Left kidney (tissue), 1 donor: ENCODE measurements at regions not wholly inside any gene's neighbourhood (a gene's known extent, or its start where the extent isn't known, plus 50 kb on each side); places are given as distances from the start of the nearest gene placed in this dataset.

ENCODE experiments used
- DNase-seq: peaks from one replicate; pipeline ENCODE4 v3.0.0-alpha.2; 2013

GRCh38 chr2:163541943-163542342 lies 193.9 kb downstream of the FIGN start:
- no peak for DNase-seq

- no peak for DNase-seq
Measured at GRCh38 chr2:163541495-163541894, 194.3 kb downstream of the FIGN start.

GRCh38 chr2:163528640-163529217 lies 207.1 kb downstream of the FIGN start:
- DNase-seq: no peak

GRCh38 chr2:163527381-163527780 lies 208.4 kb downstream of the FIGN start:
- no peak for DNase-seq

GRCh38 chr2:163518762-163519161 lies 217.0 kb downstream of the FIGN start:
- no peak for DNase-seq

- no peak for DNase-seq
Measured at GRCh38 chr2:163515836-163516235, 220.0 kb downstream of the FIGN start.

GRCh38 chr2:163505281-163505680 lies 230.5 kb downstream of the FIGN start:
- no peak for DNase-seq

GRCh38 chr2:163493359-163494298 lies 242.2 kb downstream of the FIGN start:
- no peak for DNase-seq

GRCh38 chr2:163491850-163492249 lies 244.0 kb downstream of the FIGN start:
- no peak for DNase-seq

GRCh38 chr2:163490281-163490680 lies 245.5 kb downstream of the FIGN start:
- DNase-seq: no peak

GRCh38 chr2:163481515-163481914 lies 254.3 kb downstream of the FIGN start:
- no peak for DNase-seq

GRCh38 chr2:163479599-163479998 lies 256.2 kb downstream of the FIGN start:
- DNase-seq: no peak

- no peak for DNase-seq
Measured at GRCh38 chr2:163475815-163476214, 260.0 kb downstream of the FIGN start.

GRCh38 chr2:163474889-163475288 lies 260.9 kb downstream of the FIGN start:
- no peak for DNase-seq

GRCh38 chr2:163474319-163474744 lies 261.5 kb downstream of the FIGN start:
- DNase-seq: no peak

- DNase-seq: no peak
Measured at GRCh38 chr2:163471947-163472346, 263.9 kb downstream of the FIGN start.

GRCh38 chr2:163469561-163469962 lies 266.2 kb downstream of the FIGN start:
- no peak for DNase-seq

GRCh38 chr2:163467251-163467630 lies 268.6 kb downstream of the FIGN start:
- DNase-seq: no peak

- no peak for DNase-seq
Measured at GRCh38 chr2:163466331-163467250, 269.2 kb downstream of the FIGN start.

GRCh38 chr2:163465440-163465839 lies 270.4 kb downstream of the FIGN start:
- DNase-seq: no peak

- DNase-seq: no peak
Measured at GRCh38 chr2:163463411-163463810, 272.4 kb downstream of the FIGN start.

- no peak for DNase-seq
Measured at GRCh38 chr2:163462993-163463392, 272.8 kb downstream of the FIGN start.

- no peak for DNase-seq
Measured at GRCh38 chr2:163459986-163460385, 275.8 kb downstream of the FIGN start.
